Islet of Langerhans (tissue), 1 donor: ENCODE measurements at regions not wholly inside any gene's neighbourhood (a gene's known extent, or its start where the extent isn't known, plus 50 kb on each side); places are given as distances from the start of the nearest gene placed in this dataset.

Experiments used
- FAIRE-seq: peaks from one replicate; lab custom pipeline; 2011; peaks lifted over from hg19 to GRCh38; lab: Jason Lieb, UNC

GRCh38 chr2:19717446-19717845, 184.3 kb downstream of the TTC32 start:
- FAIRE-seq = no peak

- FAIRE-seq = no peak
Observed at GRCh38 chr2:19714926-19715325, 186.9 kb downstream of the TTC32 start.

GRCh38 chr2:19712850-19713249, 188.9 kb downstream of the TTC32 start:
- FAIRE-seq = no peak

GRCh38 chr2:19711470-19712372, 190.1 kb downstream of the TTC32 start:
- FAIRE-seq = no peak

GRCh38 chr2:19710230-19710629, 191.6 kb downstream of the TTC32 start:
- no peak for FAIRE-seq

DNA sequence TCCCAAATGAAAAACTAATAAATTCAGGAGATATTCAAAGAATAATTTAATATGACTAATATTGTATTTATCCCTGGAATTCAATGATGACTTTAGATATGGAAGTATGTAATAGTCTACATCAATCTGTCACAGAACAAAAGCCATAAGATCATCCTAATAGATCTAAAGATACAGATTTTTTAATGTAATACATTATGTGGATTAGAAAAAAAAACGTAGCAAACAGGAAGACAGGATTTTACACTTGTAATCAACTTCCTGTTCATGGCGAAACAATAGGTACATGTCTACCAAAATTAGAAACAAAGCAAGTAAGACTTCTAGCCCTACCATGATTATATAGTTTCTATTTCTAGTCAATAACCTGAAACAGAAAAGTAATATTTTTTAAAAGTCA, 192.2 kb downstream of the TTC32 start:
- no peak for FAIRE-seq

- no peak for FAIRE-seq
Observed at GRCh38 chr2:19708776-19709175, 193.0 kb downstream of the TTC32 start.

DNA sequence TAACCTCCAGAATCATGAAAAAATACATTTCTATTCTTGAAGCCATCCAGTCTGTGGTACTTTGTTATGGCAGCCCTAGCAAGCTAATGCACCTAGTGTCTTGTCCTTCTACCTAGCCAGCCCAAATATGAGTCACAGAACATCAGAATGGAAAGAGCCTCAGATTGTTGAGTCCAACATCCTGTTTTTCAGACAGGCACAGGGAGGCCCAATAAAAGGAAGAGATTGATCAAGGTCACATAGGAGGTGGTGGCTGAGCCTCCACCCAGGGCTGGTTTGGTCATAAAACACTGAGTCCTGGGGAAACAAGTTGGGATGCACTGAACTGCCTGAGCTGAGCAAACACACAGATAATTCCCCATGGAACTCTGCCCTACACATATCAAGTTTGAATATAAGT, 195.5 kb downstream of the TTC32 start:
- FAIRE-seq = no peak

GRCh38 chr2:19702267-19702666, 199.5 kb downstream of the TTC32 start:
- no peak for FAIRE-seq

DNA sequence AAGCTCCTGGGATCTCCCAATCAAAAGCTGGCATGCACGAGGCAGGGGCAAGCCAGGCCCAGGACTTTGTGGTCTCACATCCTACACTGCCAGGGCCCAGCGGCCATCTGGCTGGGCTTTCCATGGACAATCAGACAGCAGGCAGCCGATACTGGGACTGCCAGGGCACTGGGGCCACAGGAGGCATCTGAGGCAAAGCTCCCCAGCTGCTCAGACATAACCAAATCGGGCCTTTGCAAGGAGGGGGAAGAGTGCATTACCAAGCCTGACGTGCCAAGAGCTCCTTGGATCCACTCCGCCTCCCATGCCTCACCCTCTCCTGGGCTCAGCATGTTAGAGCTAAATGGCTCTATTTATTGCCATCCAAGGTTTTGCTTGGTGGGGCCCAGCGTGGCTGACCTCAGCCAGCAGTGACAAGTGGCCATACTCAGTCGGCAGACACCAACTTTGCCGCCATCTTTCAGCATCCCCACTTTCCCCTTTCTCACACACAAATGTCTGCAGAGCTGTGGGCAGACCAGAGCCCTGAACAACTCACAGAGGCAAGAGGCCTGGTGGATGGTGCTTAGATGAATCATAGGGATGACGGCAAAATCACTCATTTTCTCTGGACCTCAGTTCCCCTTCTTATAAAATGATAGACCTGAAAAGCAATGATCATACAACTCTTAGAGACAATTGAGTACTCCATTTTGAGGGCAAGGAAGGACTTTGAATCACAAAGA, 200.8 kb downstream of the TTC32 start:
- FAIRE-seq = no peak

GRCh38 chr2:19697131-19697530, 204.7 kb downstream of the TTC32 start:
- no peak for FAIRE-seq

DNA sequence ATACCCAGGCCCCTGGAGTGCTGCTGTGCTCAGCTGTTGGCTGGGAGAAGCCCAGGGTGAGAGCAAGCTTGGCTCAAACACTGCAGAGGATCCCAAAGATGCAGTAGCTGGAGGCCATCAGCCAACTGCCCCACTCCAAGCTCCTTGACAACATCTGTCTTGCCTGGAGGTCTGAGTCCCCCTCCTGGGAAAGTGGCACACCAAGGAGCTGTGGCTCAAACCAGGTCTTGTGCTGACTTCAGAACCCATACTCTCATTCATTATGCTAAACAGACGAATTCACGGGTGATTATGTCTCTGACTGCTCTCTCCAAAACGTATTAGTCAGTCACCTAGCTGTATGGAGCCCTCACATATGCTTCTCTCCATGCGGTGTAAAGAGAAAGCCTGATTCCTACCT, 206.1 kb downstream of the TTC32 start:
- no peak for FAIRE-seq

GRCh38 chr2:19691892-19692291, 209.9 kb downstream of the TTC32 start:
- FAIRE-seq = no peak

DNA sequence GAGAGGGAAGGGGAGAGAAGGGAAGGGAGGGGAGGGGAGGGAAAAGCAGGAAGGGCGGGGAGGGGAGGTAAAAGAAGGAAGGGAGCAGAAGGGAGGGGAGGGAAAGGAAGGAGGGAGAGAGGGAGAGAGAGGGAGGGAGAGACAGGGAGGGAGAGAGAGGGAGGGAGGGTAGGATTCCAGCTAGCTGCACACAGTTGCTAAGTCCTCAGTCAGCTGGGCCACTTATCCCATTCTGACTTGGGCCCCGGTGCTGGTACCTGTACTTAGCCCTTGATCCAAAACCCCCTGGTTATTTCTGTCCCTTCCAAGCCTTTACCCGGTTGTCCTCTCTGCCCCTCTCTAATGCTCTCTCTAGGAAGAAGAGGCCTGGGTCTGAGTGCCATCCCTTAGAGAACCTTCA, 211.4 kb downstream of the TTC32 start:
- FAIRE-seq = no peak

- no peak for FAIRE-seq
Observed at GRCh38 chr2:19689646-19690168, 212.1 kb downstream of the TTC32 start.

GRCh38 chr2:19688059-19688458, 213.7 kb downstream of the TTC32 start:
- no peak for FAIRE-seq

- no peak for FAIRE-seq
Observed at GRCh38 chr2:19687017-19687659, 214.6 kb downstream of the TTC32 start.

GRCh38 chr2:19686439-19686838, 215.3 kb downstream of the TTC32 start:
- FAIRE-seq = no peak

DNA sequence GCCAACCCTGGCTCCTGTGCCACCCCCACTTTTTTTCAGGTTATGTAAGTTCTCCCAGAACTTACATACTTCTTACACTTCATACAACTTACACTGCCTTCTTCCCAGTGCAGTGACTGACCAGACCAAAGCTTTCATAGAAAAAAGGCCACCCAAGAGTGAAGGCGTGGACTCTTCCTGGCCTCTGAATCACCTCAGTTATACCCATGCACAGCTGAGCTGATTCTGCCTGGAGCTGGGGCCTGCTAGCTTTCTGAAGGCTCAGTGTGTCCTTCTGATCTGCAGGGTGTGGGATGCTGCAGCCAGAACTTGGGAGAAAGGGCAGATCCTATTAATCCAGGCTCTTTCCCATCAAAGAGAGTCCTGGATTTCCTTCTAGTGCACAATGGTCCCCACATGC, 216.1 kb downstream of the TTC32 start:
- no peak for FAIRE-seq

DNA sequence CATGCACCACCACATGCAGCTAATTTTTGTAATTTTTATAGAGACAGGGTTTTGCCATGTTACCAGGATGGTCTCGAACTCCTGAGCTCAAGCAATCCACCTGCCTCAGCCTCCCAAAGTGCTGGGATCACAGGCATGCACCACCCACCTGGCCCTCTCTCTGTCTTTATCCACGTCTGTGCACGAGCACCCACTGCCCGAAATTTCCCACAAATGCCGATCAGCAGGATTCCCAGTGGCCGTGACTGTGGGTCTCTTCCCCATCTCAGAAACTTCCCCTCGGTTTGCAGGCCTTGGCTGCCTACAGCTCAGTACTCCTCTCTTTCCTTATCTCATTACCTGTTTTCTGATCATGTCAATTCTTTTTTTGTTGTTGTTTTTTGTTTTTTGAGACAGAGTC, 217.3 kb downstream of the TTC32 start:
- no peak for FAIRE-seq

DNA sequence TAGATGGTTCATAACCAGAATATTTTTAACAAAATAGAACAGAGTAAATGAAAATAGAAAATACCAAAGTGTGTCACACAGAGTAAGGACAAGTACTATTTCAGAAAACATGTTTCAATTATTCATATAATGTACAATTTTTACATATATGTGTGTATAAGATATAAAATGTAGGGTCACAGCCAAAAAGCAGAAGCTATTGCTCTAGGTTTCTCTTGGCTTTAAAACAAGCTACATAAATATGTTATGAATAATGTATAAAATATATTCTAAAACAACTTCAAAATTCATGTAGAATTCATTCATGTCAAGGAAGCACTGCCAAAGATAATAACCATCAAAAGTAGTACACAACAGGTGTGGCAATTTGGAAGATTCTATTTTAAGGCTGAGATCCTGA, 218.2 kb downstream of the TTC32 start:
- FAIRE-seq = no peak

GRCh38 chr2:19682493-19682892, 219.3 kb downstream of the TTC32 start:
- FAIRE-seq = no peak
